ENCODE measurements at regions not wholly inside any gene's neighbourhood (a gene's known extent, or its start where the extent isn't known, plus 50 kb on each side); places are given as distances from the start of the nearest gene placed in this dataset.

DNA sequence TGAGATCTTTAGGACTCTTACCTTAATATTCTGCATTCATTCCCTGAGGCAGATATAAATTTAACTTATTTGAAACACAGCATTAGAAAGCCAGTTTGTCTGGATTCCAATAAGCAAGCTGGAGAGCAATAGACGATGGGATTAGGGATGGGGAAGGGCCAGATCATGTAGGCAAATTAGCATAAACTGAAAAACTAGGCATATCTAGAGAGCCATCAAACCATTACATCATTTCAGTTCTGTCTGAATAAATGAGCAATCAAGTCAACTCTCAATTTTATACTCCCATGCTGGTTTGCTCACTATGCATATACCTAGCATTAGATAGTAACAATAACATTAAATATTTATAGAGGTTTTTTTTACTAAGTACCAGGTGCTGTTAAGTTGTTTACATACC lies 583.6 kb upstream of the LRRN3 start:
- Histone ChIP-seq H3K4me1 (ENCODE audit: control insufficient read depth, insufficient read depth, low read length) (no peaks in the 10 kb centered on the region), H3K4me2 (ENCODE audit: control insufficient read depth, insufficient read depth) (no peak overlapping the region), H3K4me3 (no peak overlapping the region), H3K79me2 (ENCODE audit: control insufficient read depth, insufficient read depth, low read length) (no peaks in the 10 kb centered on the region), H2AFZ (ENCODE audit: control insufficient read depth, low read depth, low read length) (no peak overlapping the region), H3K27ac (ENCODE audit: control insufficient read depth, insufficient read depth) (no peak overlapping the region), H4K20me1 (ENCODE audit: control insufficient read depth, insufficient read depth) (no peaks in the 10 kb centered on the region), H3K9ac (ENCODE audit: control insufficient read depth, insufficient read depth, low read length) (no peak overlapping the region), H3K27me3 (replicated peaks in 1 of 2; ENCODE audit: control insufficient read depth in 2 of 2, insufficient read depth in 2 of 2, low read length in 1 of 2) (no peaks in the 10 kb centered on the region), H3K36me3 (ENCODE audit: control insufficient read depth in 2 of 2, insufficient read depth in 2 of 2, low read length in 1 of 2) (no peaks in the 10 kb centered on the region), H3K9me3 (replicated peaks; ENCODE audit: control insufficient read depth, insufficient read depth, low read length) (no peaks in the 10 kb centered on the region)
- intact Hi-C loops (cut with micrococcal nuclease; ENCODE audit: unreplicated experiment), result no loop called here
- ChIA-PET CTCF (interaction anchor here (1.5 kb wide), 1 partner anchor 15 kb away, joined by 5 read pairs; no protein-coding TSS in a partner anchor), POLR2A (no interaction called here), SMC1A (ENCODE audit: uncharacterized antibody, unreplicated experiment) (interaction anchor here (1.9 kb wide), 1 partner anchor 8 kb away, joined by 5 read pairs; no protein-coding TSS in a partner anchor), RAD21 (ENCODE audit: unreplicated experiment) (interaction anchor here (0.6 kb wide), 1 partner anchor 16 kb away, joined by 3 read pairs; no protein-coding TSS in a partner anchor)
- no peak for TF ChIP-seq SREBF1 (IDR thresholded peaks at IDR 0.05; ENCODE audit: low read length)
- no peak for ATAC-seq
- no peak for DNase-seq (ENCODE audit: low read depth, low spot score)
- WGBS (ENCODE audit: insufficient coverage, insufficient replicate concordance, low lambda C conversion rate, missing lambda C conversion rate), result 0% methylated on average over 1 of the region's 1 CpG
- FAIRE-seq, result no peak
- in situ Hi-C loops (cut with MboI), result no loop called here
- BruUV-seq (replicated peaks), result no TSS peak

DNA sequence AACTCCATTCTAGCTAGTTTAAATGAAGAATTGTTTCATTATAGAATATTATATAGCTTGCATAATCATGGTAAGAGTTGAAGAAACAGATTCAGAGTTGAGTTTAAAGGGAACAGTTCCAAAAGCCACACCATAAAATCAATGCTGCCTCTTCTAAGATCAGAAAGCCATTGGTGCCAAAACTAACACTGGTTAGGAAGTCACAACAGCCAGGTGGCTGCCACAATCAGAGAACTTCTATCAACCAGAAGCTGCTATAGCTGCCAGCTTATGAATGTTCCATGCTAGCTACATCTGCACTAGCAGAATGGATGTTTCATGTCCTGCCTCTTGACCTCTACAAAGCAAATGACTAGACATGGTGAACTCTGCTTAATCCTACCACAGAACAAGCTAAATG lies 583.1 kb upstream of the LRRN3 start:
- ChIA-PET RAD21 (ENCODE audit: unreplicated experiment) (interaction anchor here (0.6 kb wide), 1 partner anchor 15 kb away, joined by 3 read pairs; no protein-coding TSS in a partner anchor), POLR2A (no interaction called here), SMC1A (ENCODE audit: uncharacterized antibody, unreplicated experiment) (interaction anchor here (1.9 kb wide), 1 partner anchor 8 kb away, joined by 5 read pairs; no protein-coding TSS in a partner anchor), CTCF (interaction anchor here (1.5 kb wide), 1 partner anchor 14 kb away, joined by 5 read pairs; no protein-coding TSS in a partner anchor)
- Histone ChIP-seq H3K27ac (ENCODE audit: control insufficient read depth, insufficient read depth) (no peak overlapping the region), H3K9ac (ENCODE audit: control insufficient read depth, insufficient read depth, low read length) (no peak overlapping the region), H3K79me2 (ENCODE audit: control insufficient read depth, insufficient read depth, low read length) (no peaks in the 10 kb centered on the region), H3K9me3 (replicated peaks; ENCODE audit: control insufficient read depth, insufficient read depth, low read length) (no peaks in the 10 kb centered on the region), H3K36me3 (ENCODE audit: control insufficient read depth in 2 of 2, insufficient read depth in 2 of 2, low read length in 1 of 2) (no peaks in the 10 kb centered on the region), H3K4me1 (ENCODE audit: control insufficient read depth, insufficient read depth, low read length) (no peaks in the 10 kb centered on the region), H3K4me2 (ENCODE audit: control insufficient read depth, insufficient read depth) (no peak overlapping the region), H3K4me3 (no peak overlapping the region), H2AFZ (ENCODE audit: control insufficient read depth, low read depth, low read length) (no peak overlapping the region), H3K27me3 (replicated peaks in 1 of 2; ENCODE audit: control insufficient read depth in 2 of 2, insufficient read depth in 2 of 2, low read length in 1 of 2) (no peaks in the 10 kb centered on the region), H4K20me1 (ENCODE audit: control insufficient read depth, insufficient read depth) (no peaks in the 10 kb centered on the region)
- no peak for TF ChIP-seq ZNF24 (IDR thresholded peaks at IDR 0.05)
- TF ChIP-seq, protein P1, sequence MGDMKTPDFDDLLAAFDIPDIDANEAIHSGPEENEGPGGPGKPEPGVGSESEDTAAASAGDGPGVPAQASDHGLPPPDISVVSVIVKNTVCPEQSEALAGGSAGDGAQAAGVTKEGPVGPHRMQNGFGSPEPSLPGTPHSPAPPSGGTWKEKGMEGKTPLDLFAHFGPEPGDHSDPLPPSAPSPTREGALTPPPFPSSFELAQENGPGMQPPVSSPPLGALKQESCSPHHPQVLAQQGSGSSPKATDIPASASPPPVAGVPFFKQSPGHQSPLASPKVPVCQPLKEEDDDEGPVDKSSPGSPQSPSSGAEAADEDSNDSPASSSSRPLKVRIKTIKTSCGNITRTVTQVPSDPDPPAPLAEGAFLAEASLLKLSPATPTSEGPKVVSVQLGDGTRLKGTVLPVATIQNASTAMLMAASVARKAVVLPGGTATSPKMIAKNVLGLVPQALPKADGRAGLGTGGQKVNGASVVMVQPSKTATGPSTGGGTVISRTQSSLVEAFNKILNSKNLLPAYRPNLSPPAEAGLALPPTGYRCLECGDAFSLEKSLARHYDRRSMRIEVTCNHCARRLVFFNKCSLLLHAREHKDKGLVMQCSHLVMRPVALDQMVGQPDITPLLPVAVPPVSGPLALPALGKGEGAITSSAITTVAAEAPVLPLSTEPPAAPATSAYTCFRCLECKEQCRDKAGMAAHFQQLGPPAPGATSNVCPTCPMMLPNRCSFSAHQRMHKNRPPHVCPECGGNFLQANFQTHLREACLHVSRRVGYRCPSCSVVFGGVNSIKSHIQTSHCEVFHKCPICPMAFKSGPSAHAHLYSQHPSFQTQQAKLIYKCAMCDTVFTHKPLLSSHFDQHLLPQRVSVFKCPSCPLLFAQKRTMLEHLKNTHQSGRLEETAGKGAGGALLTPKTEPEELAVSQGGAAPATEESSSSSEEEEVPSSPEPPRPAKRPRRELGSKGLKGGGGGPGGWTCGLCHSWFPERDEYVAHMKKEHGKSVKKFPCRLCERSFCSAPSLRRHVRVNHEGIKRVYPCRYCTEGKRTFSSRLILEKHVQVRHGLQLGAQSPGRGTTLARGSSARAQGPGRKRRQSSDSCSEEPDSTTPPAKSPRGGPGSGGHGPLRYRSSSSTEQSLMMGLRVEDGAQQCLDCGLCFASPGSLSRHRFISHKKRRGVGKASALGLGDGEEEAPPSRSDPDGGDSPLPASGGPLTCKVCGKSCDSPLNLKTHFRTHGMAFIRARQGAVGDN (IDR thresholded peaks at IDR 0.05), result no peak
- no peak for TF ChIP-seq TCF12 (IDR thresholded peaks at IDR 0.05; ENCODE audit: low read depth, low read length)
- TF ChIP-seq, protein P2, sequence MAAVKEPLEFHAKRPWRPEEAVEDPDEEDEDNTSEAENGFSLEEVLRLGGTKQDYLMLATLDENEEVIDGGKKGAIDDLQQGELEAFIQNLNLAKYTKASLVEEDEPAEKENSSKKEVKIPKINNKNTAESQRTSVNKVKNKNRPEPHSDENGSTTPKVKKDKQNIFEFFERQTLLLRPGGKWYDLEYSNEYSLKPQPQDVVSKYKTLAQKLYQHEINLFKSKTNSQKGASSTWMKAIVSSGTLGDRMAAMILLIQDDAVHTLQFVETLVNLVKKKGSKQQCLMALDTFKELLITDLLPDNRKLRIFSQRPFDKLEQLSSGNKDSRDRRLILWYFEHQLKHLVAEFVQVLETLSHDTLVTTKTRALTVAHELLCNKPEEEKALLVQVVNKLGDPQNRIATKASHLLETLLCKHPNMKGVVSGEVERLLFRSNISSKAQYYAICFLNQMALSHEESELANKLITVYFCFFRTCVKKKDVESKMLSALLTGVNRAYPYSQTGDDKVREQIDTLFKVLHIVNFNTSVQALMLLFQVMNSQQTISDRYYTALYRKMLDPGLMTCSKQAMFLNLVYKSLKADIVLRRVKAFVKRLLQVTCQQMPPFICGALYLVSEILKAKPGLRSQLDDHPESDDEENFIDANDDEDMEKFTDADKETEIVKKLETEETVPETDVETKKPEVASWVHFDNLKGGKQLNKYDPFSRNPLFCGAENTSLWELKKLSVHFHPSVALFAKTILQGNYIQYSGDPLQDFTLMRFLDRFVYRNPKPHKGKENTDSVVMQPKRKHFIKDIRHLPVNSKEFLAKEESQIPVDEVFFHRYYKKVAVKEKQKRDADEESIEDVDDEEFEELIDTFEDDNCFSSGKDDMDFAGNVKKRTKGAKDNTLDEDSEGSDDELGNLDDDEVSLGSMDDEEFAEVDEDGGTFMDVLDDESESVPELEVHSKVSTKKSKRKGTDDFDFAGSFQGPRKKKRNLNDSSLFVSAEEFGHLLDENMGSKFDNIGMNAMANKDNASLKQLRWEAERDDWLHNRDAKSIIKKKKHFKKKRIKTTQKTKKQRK (IDR thresholded peaks at IDR 0.05; ENCODE audit: low read depth, low read length), result no peak
- TF ChIP-seq RAD51 (IDR thresholded peaks at IDR 0.05), result no peak
- no peak for TF ChIP-seq RFX5 (IDR thresholded peaks at IDR 0.05; ENCODE audit: low read depth, low read length)
- TF ChIP-seq SMC3 (IDR thresholded peaks at IDR 0.05; ENCODE audit: borderline replicate concordance, low read length), result no peak
- no peak for TF ChIP-seq HCFC1 (IDR thresholded peaks at IDR 0.05; ENCODE audit: low read length)
- TF ChIP-seq EZH2 (IDR thresholded peaks at IDR 0.05; ENCODE audit: borderline replicate concordance, control insufficient read depth, low read depth, low read length), result no peak
- FAIRE-seq (no peak), DNase-seq (ENCODE audit: low read depth, low spot score) (no peak), ATAC-seq (no peak)
- in situ Hi-C loops (cut with MboI) (no loop called here), intact Hi-C loops (cut with micrococcal nuclease; ENCODE audit: unreplicated experiment) (no loop called here)
- BruUV-seq (replicated peaks), result no TSS peak
